IMR-90 (cell line): ENCODE measurements at regions not wholly inside any gene's neighbourhood (a gene's known extent, or its start where the extent isn't known, plus 50 kb on each side); places are given as distances from the start of the nearest gene placed in this dataset.

Experiments used
- ATAC-seq: fragments of 200-7000 bp; cut with Tn5 transposase; 2 replicates; pipeline ENCODE4 v1.9.1; 2020; ENCODE audit warnings: low read depth, mild to moderate bottlenecking, moderate library complexity
- BruUV-seq: library from RNA; stranded (reverse); fragments of 400-500 nt; replicated peaks from 2 replicates; lab custom pipeline; 2021; lab: Mats Ljungman, UMichigan
- CTCF ChIA-PET: fragments of 300-600 bp; formaldehyde crosslinking; extraction: SDS; loops from one replicate; lab custom pipeline; 2021; ENCODE audit warnings: antibody characterized with exemption; lab: Yijun Ruan, JAX
- POLR2A ChIA-PET: fragments of 300-600 bp; sonication (Branson Sonifier 250); formaldehyde crosslinking; loops from one replicate; lab custom pipeline; 2022; ENCODE audit warnings: antibody characterized with exemption; ENCODE audit not compliant: unreplicated experiment; lab: Charles Lee
- DNase-seq: peaks from one replicate; pipeline ENCODE4 v3.0.0; 2013
- H2AFZ ChIP-seq: replicated peaks from 2 replicates; pipeline ENCODE3; 2013; ENCODE audit warnings: low read length, mild to moderate bottlenecking; ENCODE audit not compliant: poor library complexity
- H2AK5ac ChIP-seq: 2 replicates; pipeline ENCODE4 v1.6.1; 2013; ENCODE audit warnings: low read depth, low read length, inconsistent platforms
- H2AK9ac ChIP-seq: replicated peaks from 2 replicates; pipeline ENCODE3; 2013; ENCODE audit warnings: mild to moderate bottlenecking, low read depth, low read length, moderate library complexity; ENCODE audit not compliant: poor library complexity
- H2BK120ac ChIP-seq: 2 replicates; pipeline ENCODE4 v1.6.1; 2013; ENCODE audit warnings: low read depth, low read length, inconsistent platforms
- H2BK15ac ChIP-seq: 3 replicates; pipeline ENCODE4 v1.6.1; 2013; ENCODE audit warnings: low read depth, low read length, inconsistent platforms
- H2BK20ac ChIP-seq: 2 replicates; pipeline ENCODE4 v1.6.1; 2013; ENCODE audit warnings: low read depth, mild to moderate bottlenecking, inconsistent platforms, low read length, moderate library complexity
- H2BK5ac ChIP-seq: 2 replicates; pipeline ENCODE4 v1.6.1; 2013; ENCODE audit warnings: mild to moderate bottlenecking, low read depth, low read length, inconsistent platforms; ENCODE audit not compliant: poor library complexity, severe bottlenecking
- H3K14ac ChIP-seq: replicated peaks from 2 replicates; pipeline ENCODE4 v1.6.1; 2013; ENCODE audit warnings: low read depth, low read length, inconsistent platforms
- H3K18ac ChIP-seq: 2 replicates; pipeline ENCODE4 v1.6.1; 2013; ENCODE audit warnings: low read depth, low read length, control low read depth
- H3K23ac ChIP-seq: 2 replicates; pipeline ENCODE4 v1.6.1; 2013; ENCODE audit warnings: low read depth, low read length, inconsistent platforms
- H3K27ac ChIP-seq: 2 replicates; pipeline ENCODE4 v1.5.1; 2013; ENCODE audit warnings: mild to moderate bottlenecking, control low read depth, low read length; ENCODE audit not compliant: insufficient read depth
- H3K27me3 ChIP-seq: 2 replicates; pipeline ENCODE4 v1.6.1; 2013; ENCODE audit warnings: low read length; ENCODE audit not compliant: control insufficient read depth, insufficient read depth
- H3K36me3 ChIP-seq: 2 replicates; pipeline ENCODE4 v1.6.1; 2013; ENCODE audit warnings: low read length, mixed read lengths; ENCODE audit not compliant: control insufficient read depth, insufficient read depth
- H3K4ac ChIP-seq: 2 replicates; pipeline ENCODE4 v1.6.1; 2013; ENCODE audit warnings: low read depth, low read length, inconsistent platforms
- H3K4me1 ChIP-seq: 2 replicates; pipeline ENCODE4 v1.6.1; 2013; ENCODE audit warnings: low read length, mixed read lengths; ENCODE audit not compliant: control insufficient read depth, insufficient read depth
- H3K4me2 ChIP-seq: 2 replicates; pipeline ENCODE4 v1.6.1; 2013; ENCODE audit warnings: low read depth, mild to moderate bottlenecking, control low read depth, low read length, moderate library complexity
- H3K4me3 ChIP-seq: 2 replicates; pipeline ENCODE4 v1.5.1; 2013; ENCODE audit warnings: low read depth, mild to moderate bottlenecking, control low read depth, low read length, moderate library complexity; ENCODE audit not compliant: insufficient read depth
- H3K56ac ChIP-seq: 2 replicates; pipeline ENCODE4 v1.6.1; 2013; ENCODE audit warnings: low read length, inconsistent platforms; ENCODE audit not compliant: insufficient read depth; ENCODE audit errors: extremely low read depth
- H3K79me1 ChIP-seq, 2 experiments: 2 replicates each; pipeline ENCODE4 v1.6.1; 2013; ENCODE audit warnings: low read length in 2 of 2, inconsistent platforms in 1 of 2, low read depth in 1 of 2
- H3K9ac ChIP-seq: 2 replicates; pipeline ENCODE4 v1.6.1; 2013; ENCODE audit warnings: low read depth, low read length, control low read depth
- H3K9me1 ChIP-seq: 2 replicates; pipeline ENCODE4 v1.6.1; 2013; ENCODE audit warnings: low read length, inconsistent platforms; ENCODE audit not compliant: insufficient read depth
- H3K9me3 ChIP-seq: 2 replicates; pipeline ENCODE4 v1.6.1; 2013; ENCODE audit warnings: low read length; ENCODE audit not compliant: control insufficient read depth, insufficient read depth
- H4K20me1 ChIP-seq: 2 replicates; pipeline ENCODE4 v1.6.1; 2013; ENCODE audit warnings: low read length, inconsistent platforms; ENCODE audit not compliant: insufficient read depth
- H4K5ac ChIP-seq: 2 replicates; pipeline ENCODE4 v1.6.1; 2013; ENCODE audit warnings: mild to moderate bottlenecking, low read depth, low read length, control low read depth
- H4K8ac ChIP-seq, 2 experiments: 2 replicates each; pipeline ENCODE4 v1.6.1; 2013; ENCODE audit warnings: low read depth in 2 of 2, low read length in 2 of 2, control low read depth in 1 of 2, inconsistent platforms in 1 of 2
- H4K91ac ChIP-seq: 2 replicates; pipeline ENCODE4 v1.6.1; 2013; ENCODE audit warnings: low read depth, low read length, inconsistent platforms; ENCODE audit not compliant: insufficient read depth
- BHLHE40 ChIP-seq: fragments of 150-350 bp; IDR thresholded peaks from 2 replicates; pipeline ENCODE4 v1.6.1; 2016; ENCODE audit warnings: mild to moderate bottlenecking, low read depth, low read length
- CEBPB ChIP-seq: IDR thresholded peaks from 2 replicates; pipeline ENCODE4 v1.6.1; 2012; ENCODE audit warnings: low read depth, low read length, improper control_type of control experiment
- CHD1 ChIP-seq: IDR thresholded peaks from 2 replicates; pipeline ENCODE4 v1.6.1; 2012; ENCODE audit warnings: low read depth, low read length, improper control_type of control experiment
- CTCF ChIP-seq: conservative IDR thresholded peaks from 2 replicates; pipeline ENCODE4 v1.5.1; 2012; ENCODE audit warnings: mild to moderate bottlenecking, low read depth, low read length, improper control_type of control experiment
- ELK1 ChIP-seq: fragments of 150-350 bp; IDR thresholded peaks from 2 replicates; pipeline ENCODE4 v1.6.1; 2016; ENCODE audit warnings: low read depth, mild to moderate bottlenecking, low read length, moderate library complexity, borderline replicate concordance
- FOS ChIP-seq: fragments of 150-350 bp; IDR thresholded peaks from 2 replicates; pipeline ENCODE4 v1.6.1; 2016; ENCODE audit warnings: low read depth, low read length
- MAFK ChIP-seq: IDR thresholded peaks from 2 replicates; pipeline ENCODE4 v1.6.1; 2012; ENCODE audit warnings: low read depth, low read length, improper control_type of control experiment
- MAZ ChIP-seq: IDR thresholded peaks from 2 replicates; pipeline ENCODE4 v1.6.1; 2012; ENCODE audit warnings: low read depth, mild to moderate bottlenecking, low read length, improper control_type of control experiment, moderate library complexity, borderline replicate concordance
- MXI1 ChIP-seq: IDR thresholded peaks from 2 replicates; pipeline ENCODE4 v1.6.1; 2012; ENCODE audit warnings: low read depth, mild to moderate bottlenecking, low read length, moderate library complexity, borderline replicate concordance
- NFE2L2 ChIP-seq: fragments of 150-350 bp; IDR thresholded peaks from 2 replicates; pipeline ENCODE4 v1.6.1; 2016; ENCODE audit warnings: low read depth, mild to moderate bottlenecking, low read length
- POLR2A ChIP-seq: IDR thresholded peaks from 2 replicates; pipeline ENCODE4 v1.6.1; 2012; ENCODE audit warnings: mild to moderate bottlenecking, low read depth, low read length
- RAD21 ChIP-seq: IDR thresholded peaks from 2 replicates; pipeline ENCODE4 v1.6.1; 2012; ENCODE audit warnings: low read length, improper control_type of control experiment
- RCOR1 ChIP-seq: IDR thresholded peaks from 2 replicates; pipeline ENCODE4 v1.6.1; 2012; ENCODE audit warnings: mild to moderate bottlenecking, low read length, improper control_type of control experiment; ENCODE audit not compliant: insufficient replicate concordance
- RFX5 ChIP-seq: IDR thresholded peaks from 2 replicates; pipeline ENCODE4 v1.8.0; 2012; ENCODE audit warnings: low read depth, mild to moderate bottlenecking, low read length, moderate library complexity
- SMC3 ChIP-seq: fragments of 150-350 bp; IDR thresholded peaks from 2 replicates; pipeline ENCODE4 v1.6.1; 2016; ENCODE audit warnings: low read depth, mild to moderate bottlenecking, antibody characterized with exemption, low read length, moderate library complexity
- USF2 ChIP-seq: fragments of 150-350 bp; IDR thresholded peaks from 2 replicates; pipeline ENCODE4 v1.6.1; 2017; ENCODE audit warnings: mild to moderate bottlenecking, antibody characterized with exemption, low read length, low read depth
- WGBS, 2 experiments: methylation state at CpG; one replicate each; pipeline versions ENCODE4 v1.1.5 to v1.1.7; 2013; ENCODE audit warnings: missing lambda C conversion rate in 2 of 2; ENCODE audit not compliant: insufficient read length in 1 of 2; ENCODE audit errors: extremely low coverage in 2 of 2; 5-methylcytosine and 5-hydroxymethylcytosine counted together
- dilution Hi-C: fragments of 300-500 bp; cut with HindIII; formaldehyde crosslinking; loops from one replicate; pipeline ENCODE4 v1.14.3; 2018; ENCODE audit warnings: low sequenced_read_pairs; ENCODE audit not compliant: unreplicated experiment
- in situ Hi-C: fragments of 300-500 bp; cut with MboI; formaldehyde crosslinking; loops from 3 replicates; pipeline ENCODE4 v1.14.3; 2019; ENCODE audit warnings: low sequenced_read_pairs, inconsistent platforms, mixed read lengths
- intact Hi-C: fragments of 100-400 bp; cut with micrococcal nuclease; formaldehyde crosslinking; loops from 2 replicates; pipeline ENCODE4 v1.10.0; 2022

GRCh38 chr12:115078334-115078733 lies 394.4 kb upstream of the TBX3 start:
- Histone ChIP-seq H2BK5ac (no peak overlapping the region), H2BK20ac (no peak overlapping the region), H3K4ac (no peak overlapping the region), H3K79me1 (no peaks in the 10 kb centered on the region), H3K27ac (no peak overlapping the region), H4K91ac (no peak overlapping the region), H3K9ac (no peak overlapping the region), H3K23ac (no peak overlapping the region), H3K36me3 (no peaks in the 10 kb centered on the region), H2AK5ac (no peak overlapping the region), H3K27me3 (no peaks in the 10 kb centered on the region), H3K9me3 (no peaks in the 10 kb centered on the region), H3K14ac (no peak overlapping the region), H2AFZ (no peak overlapping the region), H4K5ac (no peak overlapping the region), H3K4me1 (no peaks in the 10 kb centered on the region), H3K56ac (no peak overlapping the region), H3K4me3 (no peak overlapping the region), H3K18ac (no peak overlapping the region), H4K20me1 (no peaks in the 10 kb centered on the region), H3K9me1 (no peaks in the 10 kb centered on the region), H4K8ac (no peak overlapping the region), H3K4me2 (no peak overlapping the region), H2BK120ac (no peak overlapping the region), H2AK9ac (no peak overlapping the region), H2BK15ac (no peak overlapping the region)
- ATAC-seq (no peak), DNase-seq (no peak)
- dilution Hi-C loops (no loop called here), intact Hi-C loops (no loop called here), in situ Hi-C loops (no loop called here)
- ChIA-PET POLR2A (no interaction called here), CTCF (no interaction called here)
- no peak for TF ChIP-seq BHLHE40
- TF ChIP-seq CEBPB: no peak
- TF ChIP-seq CHD1: no peak
- no peak for TF ChIP-seq SMC3
- TF ChIP-seq RFX5: no peak
- no peak for TF ChIP-seq MAFK
- TF ChIP-seq MXI1: no peak
- TF ChIP-seq CTCF: no peak
- TF ChIP-seq RAD21: no peak
- no peak for TF ChIP-seq NFE2L2
- TF ChIP-seq FOS: no peak
- no peak for TF ChIP-seq POLR2A
- no peak for TF ChIP-seq RCOR1
- no peak for TF ChIP-seq USF2
- no peak for TF ChIP-seq ELK1
- TF ChIP-seq MAZ: no peak
- no CpG with 5 or more reads among the region's 4 CpGs for WGBS, 2 experiments
- BruUV-seq: no TSS peak
